ENCODE measurements at regions not wholly inside any gene's neighbourhood (a gene's known extent, or its start where the extent isn't known, plus 50 kb on each side); places are given as distances from the start of the nearest gene placed in this dataset.

- TF ChIP-seq YY1 (IDR thresholded peaks at IDR 0.05; ENCODE audit: insufficient read depth, insufficient read length) = no peak
- TF ChIP-seq ZNF274 (IDR thresholded peaks at IDR 0.05; ENCODE audit: low read depth, low read length) = no peak
Observed at GRCh38 chr10:45211576-45211975, 103.8 kb downstream of the OR13A1 start.

All from NT2/D1 (cell line).